GM18951 (cell line): ENCODE measurements at regions not wholly inside any gene's neighbourhood (a gene's known extent, or its start where the extent isn't known, plus 50 kb on each side); places are given as distances from the start of the nearest gene placed in this dataset.

Experiments
- POLR2A ChIP-seq: IDR thresholded peaks from 4 replicates; pipeline ENCODE4 v1.6.1; 2011; ENCODE audit warnings: mild to moderate bottlenecking; ENCODE audit not compliant: insufficient read length, insufficient read depth; ENCODE audit errors: extremely low read depth
- in situ Hi-C: fragments of 300-500 bp; cut with MboI; formaldehyde crosslinking; loops from one replicate; pipeline ENCODE4 v1.12.0; 2022; ENCODE audit warnings: low sequenced_read_pairs, mixed read lengths, inconsistent platforms; ENCODE audit not compliant: unreplicated experiment

DNA sequence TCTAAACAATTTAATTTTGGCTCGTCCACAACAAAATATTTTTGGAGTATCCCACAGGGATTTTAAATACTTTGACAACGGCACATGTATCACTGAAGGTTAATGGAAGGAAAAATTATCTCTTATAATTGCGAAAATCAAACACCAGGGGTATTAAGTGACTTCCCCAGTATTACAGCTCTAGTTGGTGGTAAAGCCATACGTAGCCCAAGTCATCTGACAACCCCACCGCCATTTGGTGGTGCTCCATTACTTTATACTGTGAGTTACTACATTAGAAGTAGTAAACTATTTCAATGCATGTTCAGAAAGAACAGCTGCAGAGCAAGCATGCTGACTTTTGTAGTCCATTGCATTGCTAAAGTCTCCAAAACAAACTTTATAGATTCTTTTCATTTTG is 179.7 kb downstream of the HGF start:
- no peak for TF ChIP-seq POLR2A
- in situ Hi-C loops: no loop called here

DNA sequence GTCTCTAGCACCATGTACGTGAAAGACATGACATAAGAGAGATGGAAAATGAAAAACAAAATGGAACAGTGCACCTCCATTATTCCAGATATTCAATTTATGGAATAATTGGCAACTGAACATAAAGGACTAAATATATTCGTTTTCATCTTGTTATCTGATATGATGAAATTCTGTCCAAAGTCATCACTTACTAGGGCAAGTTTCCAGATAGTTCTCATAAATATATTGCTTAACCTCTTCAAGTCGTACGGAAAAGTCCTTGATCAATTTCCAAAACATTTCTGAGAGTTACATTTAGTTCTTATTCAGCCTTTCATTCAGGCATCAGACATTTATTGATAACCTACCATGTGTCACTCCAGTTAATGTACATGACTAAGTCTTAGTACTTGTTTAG is 185.2 kb downstream of the HGF start:
- no peak for TF ChIP-seq POLR2A
- in situ Hi-C loops: no loop called here

DNA sequence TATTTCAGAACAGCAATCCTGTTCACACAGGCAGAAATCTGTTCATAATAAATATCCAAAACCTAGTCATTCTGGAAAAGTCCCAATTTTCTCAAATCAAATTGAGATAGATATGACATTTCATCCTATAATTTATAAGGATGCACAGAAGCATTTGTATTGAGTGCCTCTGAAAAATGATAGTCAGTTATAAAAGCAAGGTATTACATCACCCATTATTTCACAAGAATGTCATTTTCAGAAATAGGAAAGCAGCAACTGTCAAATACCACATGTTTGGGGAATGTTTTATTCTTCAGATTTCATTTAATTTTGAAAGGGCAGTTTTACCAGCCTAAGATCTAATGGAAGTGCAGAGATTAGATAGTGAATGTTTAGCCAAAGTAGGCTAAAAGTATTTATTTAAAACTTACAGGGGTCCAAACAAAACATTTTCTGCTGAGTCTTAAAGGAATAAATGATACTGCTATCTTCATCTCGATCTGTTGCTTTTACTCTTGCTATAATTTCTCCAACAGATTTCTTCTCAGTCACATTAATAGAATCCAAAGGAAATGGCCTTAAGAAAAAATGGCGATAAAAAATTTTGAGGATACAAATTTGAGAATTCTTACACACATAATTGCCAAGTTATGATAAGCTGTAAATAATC is 185.8 kb downstream of the HGF start:
- TF ChIP-seq POLR2A: no peak
- in situ Hi-C loops: no loop called here

DNA sequence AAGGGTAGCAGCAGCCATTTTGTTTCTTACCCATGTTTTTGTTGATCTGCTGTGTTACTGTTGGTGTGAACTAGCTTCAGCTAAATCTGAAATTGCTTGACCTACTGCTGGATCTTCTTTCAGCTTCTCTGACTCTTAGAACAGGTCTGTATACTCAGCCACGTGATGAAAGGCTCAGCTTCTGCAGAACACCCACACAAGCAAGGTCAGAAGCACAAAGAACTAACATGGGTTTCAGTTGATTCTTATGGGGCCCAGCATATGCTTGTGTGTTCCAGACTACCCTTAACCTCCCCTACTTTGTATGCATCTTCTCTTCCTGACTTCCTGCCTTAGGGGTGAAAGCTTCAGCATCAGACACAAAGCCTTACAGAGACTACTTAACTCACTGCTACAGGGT is 186.8 kb downstream of the HGF start:
- in situ Hi-C loops: no loop called here
- no peak for TF ChIP-seq POLR2A

DNA sequence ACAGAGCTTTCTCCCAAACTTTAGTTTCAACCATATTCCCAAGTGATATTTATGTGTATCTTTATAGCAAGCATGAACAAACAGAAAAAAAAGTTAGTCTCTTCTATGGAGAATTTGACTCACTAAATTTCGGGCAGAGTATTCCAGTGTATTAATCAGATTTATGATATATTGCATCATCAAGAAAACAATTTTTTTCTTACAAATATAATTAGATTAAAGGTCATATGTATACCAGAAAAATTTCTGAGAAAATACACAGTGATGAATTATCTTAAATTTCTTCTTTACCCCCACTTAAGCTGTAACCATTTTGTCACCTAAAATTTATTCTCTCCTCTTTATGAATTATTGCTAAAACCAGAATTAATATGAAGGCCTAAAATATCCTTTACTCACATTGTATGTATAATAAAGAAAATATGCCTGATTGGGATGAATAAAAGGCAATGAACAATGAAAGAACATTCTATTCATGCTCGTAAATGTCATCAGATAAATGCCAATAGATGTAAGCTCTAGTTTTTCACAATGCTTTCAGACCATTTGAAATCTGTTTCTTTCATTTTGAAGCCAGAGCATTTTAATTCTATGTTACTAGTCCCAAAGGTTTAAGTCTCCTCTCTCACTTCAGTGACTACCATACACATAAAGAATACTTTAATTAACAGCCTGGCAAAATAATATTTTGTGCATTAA is 192.1 kb downstream of the HGF start:
- in situ Hi-C loops: no loop called here
- no peak for TF ChIP-seq POLR2A

DNA sequence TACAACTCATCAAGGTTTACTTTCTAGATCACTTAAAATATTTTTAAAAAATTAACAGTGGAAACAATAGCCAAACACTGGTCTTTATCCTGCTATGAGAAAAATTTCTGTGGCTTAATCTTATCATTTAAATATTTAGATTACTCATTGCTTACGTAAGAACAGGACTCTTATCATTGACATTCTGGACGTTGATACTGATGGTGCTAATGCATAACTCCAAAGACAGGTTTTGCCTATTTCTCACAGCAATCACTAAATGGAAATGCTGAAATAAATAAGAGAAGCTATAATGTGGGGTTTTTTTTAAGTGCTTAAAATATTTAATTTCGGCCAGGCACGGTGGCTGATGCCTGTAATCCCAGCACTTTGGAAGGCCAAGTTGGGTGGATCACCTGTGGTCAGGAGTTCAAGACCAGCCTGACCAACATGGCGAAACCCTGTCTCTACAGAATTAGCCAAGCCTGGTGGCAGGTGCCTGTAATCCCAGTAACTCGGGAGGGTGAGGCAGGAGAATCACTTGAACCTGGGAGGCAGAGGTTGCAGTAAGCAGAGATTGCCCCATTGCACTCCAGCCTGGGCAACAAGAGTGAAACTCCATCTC is 195.0 kb downstream of the HGF start:
- TF ChIP-seq POLR2A: no peak
- in situ Hi-C loops: no loop called here

DNA sequence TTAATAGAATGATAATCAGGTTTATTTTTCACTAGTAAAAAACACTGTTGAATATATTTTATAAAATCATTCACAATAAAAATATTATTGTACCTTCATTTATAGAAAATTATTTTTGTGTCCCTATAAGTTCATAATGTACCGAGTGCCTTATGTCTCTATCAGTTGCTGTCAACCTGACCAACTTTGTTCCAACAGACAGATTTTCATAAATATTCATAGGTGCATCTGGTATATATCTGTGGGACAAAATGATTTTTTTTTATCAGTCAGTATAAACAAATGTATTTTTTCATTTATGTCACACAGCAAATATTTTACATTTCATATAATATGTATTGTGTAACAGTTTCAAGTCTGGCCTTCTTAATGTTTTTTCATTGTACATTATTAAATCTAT is 195.9 kb downstream of the HGF start:
- in situ Hi-C loops: no loop called here
- TF ChIP-seq POLR2A: no peak

DNA sequence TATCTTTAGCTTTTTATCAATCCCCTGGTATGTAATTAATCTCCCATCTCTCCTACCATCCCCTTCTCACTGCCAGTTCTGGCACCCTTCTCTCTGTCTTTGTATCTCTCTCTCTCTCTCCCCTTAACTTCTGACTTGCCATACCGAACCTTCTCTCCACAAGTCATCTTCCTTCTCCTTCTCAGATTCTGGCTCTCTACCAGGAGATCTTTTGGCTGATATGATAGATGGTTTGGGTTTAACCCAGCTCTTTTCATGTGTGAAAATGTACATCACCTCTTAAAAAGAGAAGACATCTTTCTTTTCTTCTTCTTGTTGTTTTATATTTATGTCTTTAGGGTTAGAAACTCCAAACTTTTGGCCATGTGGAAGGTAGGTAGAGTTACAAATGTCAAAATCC is 196.7 kb downstream of the HGF start:
- in situ Hi-C loops: no loop called here
- no peak for TF ChIP-seq POLR2A

DNA sequence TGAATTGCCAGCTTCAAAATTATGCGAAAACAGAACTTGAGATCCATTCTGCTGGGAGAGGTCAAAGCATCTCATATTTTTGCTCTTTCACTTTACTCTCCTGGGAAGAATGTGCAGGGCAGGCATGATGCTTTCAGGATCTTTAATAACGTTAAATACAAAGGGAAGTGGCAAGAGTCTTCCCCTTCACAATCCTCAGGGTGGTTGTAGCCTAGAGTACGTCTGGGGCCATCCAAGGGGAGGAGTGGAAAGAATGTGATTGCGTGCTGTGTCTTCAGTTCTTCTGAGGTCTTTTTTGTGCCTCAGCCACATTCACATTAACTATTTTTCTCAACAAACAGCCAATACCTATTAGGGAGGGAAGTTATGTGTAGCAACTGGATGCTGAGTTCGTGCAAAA is 207.3 kb downstream of the HGF start:
- in situ Hi-C loops: no loop called here
- TF ChIP-seq POLR2A: no peak

DNA sequence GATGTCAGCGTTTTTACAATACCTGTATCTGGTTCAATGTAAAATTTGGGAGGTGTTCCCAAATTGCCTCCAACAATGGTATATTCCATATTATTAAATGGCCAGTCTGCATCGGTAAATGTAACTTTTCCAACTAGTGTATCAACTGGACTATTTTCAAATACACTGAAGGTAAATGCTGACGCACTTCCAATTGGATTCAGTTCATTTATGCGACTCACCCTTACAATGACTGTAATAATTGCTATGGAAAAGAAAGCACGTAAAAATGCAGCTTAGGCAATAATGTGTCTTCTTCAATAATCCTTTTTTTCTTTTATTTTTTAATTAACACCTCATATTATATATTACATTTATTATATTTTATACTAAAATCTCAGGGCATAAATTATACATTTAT is 209.1 kb downstream of the HGF start:
- in situ Hi-C loops: no loop called here
- TF ChIP-seq POLR2A: no peak

DNA sequence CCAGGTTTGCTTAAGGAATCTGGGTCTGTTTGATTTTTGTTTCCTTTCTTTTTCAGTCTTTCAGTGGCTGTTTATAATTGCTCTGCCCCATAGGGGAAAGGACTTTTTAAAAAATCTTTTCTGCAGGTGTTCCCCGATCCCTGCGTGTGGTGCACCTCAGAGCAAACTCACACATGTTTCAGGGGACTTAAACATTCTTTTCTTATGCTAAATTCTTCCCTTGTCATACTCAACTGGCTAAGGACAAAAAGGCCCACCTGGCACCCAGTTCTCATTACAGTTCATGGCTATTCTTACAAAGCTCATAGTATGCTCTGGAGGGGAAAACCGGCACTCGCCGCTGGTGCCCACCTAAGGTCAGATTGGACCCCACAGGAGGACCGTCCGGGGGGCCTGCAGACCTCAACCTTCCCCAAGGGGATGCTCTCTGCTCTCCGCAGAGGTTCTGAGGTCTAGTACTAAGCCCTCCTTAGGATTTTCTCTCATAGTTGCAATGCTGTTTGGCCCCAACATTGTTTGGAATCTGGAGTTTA is 220.3 kb downstream of the HGF start:
- in situ Hi-C loops: no loop called here
- TF ChIP-seq POLR2A: no peak

DNA sequence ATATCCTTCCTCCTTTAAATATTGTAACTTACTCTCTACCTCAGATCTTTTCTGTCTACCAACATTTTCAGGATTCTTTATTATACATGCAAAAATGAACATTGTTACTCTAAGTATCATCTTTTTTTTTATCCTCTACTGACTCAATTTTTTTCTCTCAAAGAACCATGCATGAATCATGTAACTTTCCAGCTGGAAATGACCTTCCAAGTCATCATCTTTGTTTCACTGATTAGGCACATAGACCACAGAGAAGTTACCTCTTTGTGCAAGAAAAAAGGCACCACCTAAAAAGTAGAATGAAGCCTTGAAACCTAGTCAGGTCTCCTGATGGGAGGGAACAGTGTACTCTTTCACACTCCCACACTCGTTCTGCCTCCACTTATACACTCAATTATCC is 234.9 kb downstream of the HGF start:
- no peak for TF ChIP-seq POLR2A
- in situ Hi-C loops: no loop called here

DNA sequence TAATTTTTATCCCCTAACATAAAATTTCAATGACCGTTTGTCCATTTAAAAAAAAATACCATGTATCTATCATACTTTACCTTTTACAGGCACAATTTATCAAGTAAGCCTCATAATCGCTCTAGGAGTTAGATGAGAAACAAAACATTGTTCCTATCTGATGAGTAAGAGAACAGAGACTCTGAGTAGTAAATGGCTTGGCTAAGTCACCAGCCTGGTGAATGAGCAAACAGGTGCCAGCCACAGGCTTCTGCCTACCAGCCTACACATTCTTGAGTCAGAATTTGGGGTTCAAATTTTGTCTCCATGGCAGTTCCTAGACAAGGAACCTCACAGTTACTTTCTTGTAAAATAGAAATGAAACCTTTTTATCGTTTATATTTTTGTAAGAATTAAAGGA is 235.4 kb downstream of the HGF start:
- no peak for TF ChIP-seq POLR2A
- in situ Hi-C loops: no loop called here

DNA sequence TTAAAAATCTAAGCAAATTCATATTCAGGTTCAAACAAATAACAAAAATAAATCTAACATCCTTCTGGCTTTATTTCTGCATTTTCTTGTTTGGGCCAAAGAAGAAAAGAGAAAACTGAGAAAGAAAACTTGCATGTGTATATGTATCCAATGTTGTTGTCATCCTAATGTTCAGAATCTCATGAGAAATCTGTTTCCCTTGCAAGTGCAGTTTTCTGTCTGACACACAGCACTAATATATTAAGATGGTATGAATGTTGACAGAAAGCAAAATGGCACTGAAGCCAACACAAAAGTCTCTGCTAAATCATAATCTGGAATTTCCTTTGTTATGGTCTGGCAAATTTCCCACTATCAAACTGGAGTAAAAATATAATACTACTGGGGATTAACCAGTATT is 235.9 kb downstream of the HGF start:
- TF ChIP-seq POLR2A: no peak
- in situ Hi-C loops: no loop called here
